Stimulated activated memory B cell treated with anti-CD40 and anti-IgM and Interleukin-4, amounts not matched to agents 10 μg/mL and 1 μg/mL and 100 μg/mL, for 72 hours (primary cell): ENCODE measurements at regions not wholly inside any gene's neighbourhood (a gene's known extent, or its start where the extent isn't known, plus 50 kb on each side); places are given as distances from the start of the nearest gene placed in this dataset.
A peak's percentile ranks its signal among the peaks of the same experiment; 100 is the strongest.

ENCODE experiments used
- ATAC-seq: fragments of 150-1000 bp; cut with Tn5 transposase; 2 replicates; pipeline ENCODE4 v1.10.0; 2021
- H3K27ac Mint-ChIP-seq: one replicate; pipeline ENCODE4 v1.8.0; 2022; ENCODE audit warnings: mild to moderate bottlenecking, mixed read lengths
- H3K27me3 Mint-ChIP-seq: one replicate; pipeline ENCODE4 v1.8.0; 2022; ENCODE audit warnings: mixed read lengths
- H3K36me3 Mint-ChIP-seq: one replicate; pipeline ENCODE4 v1.8.0; 2022; ENCODE audit warnings: mixed read lengths
- H3K4me1 Mint-ChIP-seq: one replicate; pipeline ENCODE4 v1.8.0; 2022; ENCODE audit warnings: mixed read lengths
- H3K4me3 Mint-ChIP-seq: one replicate; pipeline ENCODE4 v1.8.0; 2022; ENCODE audit warnings: mild to moderate bottlenecking, moderate library complexity, mixed read lengths
- H3K9me3 Mint-ChIP-seq: one replicate; pipeline ENCODE4 v1.8.0; 2022; ENCODE audit warnings: mixed read lengths

- H3K9me3 Mint-ChIP-seq, result no peaks in the 10 kb centered on the region
- H3K27me3 Mint-ChIP-seq, result peaks cover 11% of the 10 kb centered on the region
- no peak overlapping the region for H3K4me3 Mint-ChIP-seq
- H3K36me3 Mint-ChIP-seq, result no peaks in the 10 kb centered on the region
- no peak overlapping the region for H3K27ac Mint-ChIP-seq
- no peaks in the 10 kb centered on the region for H3K4me1 Mint-ChIP-seq
- no peak for ATAC-seq
Measured at GRCh38 chr3:137061186-137061585, 103.4 kb downstream of the IL20RB start.

GRCh38 chr3:137062250-137062649 is 104.5 kb downstream of the IL20RB start:
- Mint-ChIP-seq H3K27ac (no peak overlapping the region), H3K4me3 (no peak overlapping the region)

GRCh38 chr3:137065381-137065780 is 107.6 kb downstream of the IL20RB start:
- Mint-ChIP-seq H3K27ac (no peak overlapping the region), H3K9me3 (no peaks in the 10 kb centered on the region), H3K36me3 (no peaks in the 10 kb centered on the region), H3K4me3 (no peak overlapping the region), H3K27me3 (peaks cover 9% of the 10 kb centered on the region), H3K4me1 (no peaks in the 10 kb centered on the region)
- ATAC-seq, result no peak

More at GRCh38 chr3:137062250-137062649, 104.5 kb downstream of the IL20RB start:
- H3K4me1 Mint-ChIP-seq, result no peaks in the 10 kb centered on the region
- peaks cover 9% of the 10 kb centered on the region for H3K27me3 Mint-ChIP-seq
- ATAC-seq, result peak; percentile 49
- H3K9me3 Mint-ChIP-seq, result no peaks in the 10 kb centered on the region
- H3K36me3 Mint-ChIP-seq, result no peaks in the 10 kb centered on the region

- Mint-ChIP-seq H3K4me1 (no peaks in the 10 kb centered on the region), H3K27ac (no peak overlapping the region), H3K9me3 (no peaks in the 10 kb centered on the region), H3K4me3 (no peak overlapping the region), H3K27me3 (peaks cover 9% of the 10 kb centered on the region), H3K36me3 (no peaks in the 10 kb centered on the region)
- ATAC-seq, result peak; percentile 38
Measured at GRCh38 chr3:137066092-137066491, 108.3 kb downstream of the IL20RB start.

- ATAC-seq, result no peak
- H3K27ac Mint-ChIP-seq, result no peak overlapping the region
- H3K27me3 Mint-ChIP-seq, result peaks cover 23% of the 10 kb centered on the region
- H3K4me1 Mint-ChIP-seq, result no peaks in the 10 kb centered on the region
- no peaks in the 10 kb centered on the region for H3K9me3 Mint-ChIP-seq
- no peak overlapping the region for H3K4me3 Mint-ChIP-seq
- no peaks in the 10 kb centered on the region for H3K36me3 Mint-ChIP-seq
Measured at GRCh38 chr3:137071104-137071503, 113.3 kb downstream of the IL20RB start.

- no peaks in the 10 kb centered on the region for H3K4me1 Mint-ChIP-seq
- peaks cover 40% of the 10 kb centered on the region for H3K27me3 Mint-ChIP-seq
- H3K9me3 Mint-ChIP-seq, result no peaks in the 10 kb centered on the region
- H3K36me3 Mint-ChIP-seq, result no peaks in the 10 kb centered on the region
- no peak overlapping the region for H3K27ac Mint-ChIP-seq
- ATAC-seq, result no peak
- no peak overlapping the region for H3K4me3 Mint-ChIP-seq
Measured at GRCh38 chr3:137075020-137075419, 117.2 kb downstream of the IL20RB start.

- peaks cover 46% of the 10 kb centered on the region for H3K27me3 Mint-ChIP-seq
- no peak for ATAC-seq
- no peaks in the 10 kb centered on the region for H3K36me3 Mint-ChIP-seq
- no peak overlapping the region for H3K27ac Mint-ChIP-seq
- H3K4me3 Mint-ChIP-seq, result no peak overlapping the region
- no peaks in the 10 kb centered on the region for H3K4me1 Mint-ChIP-seq
- H3K9me3 Mint-ChIP-seq, result no peaks in the 10 kb centered on the region
Measured at GRCh38 chr3:137078040-137078439, 120.3 kb downstream of the IL20RB start.

GRCh38 chr3:137079571-137079970 is 121.8 kb downstream of the IL20RB start:
- no peak for ATAC-seq
- no peaks in the 10 kb centered on the region for H3K9me3 Mint-ChIP-seq
- peaks cover 40% of the 10 kb centered on the region for H3K27me3 Mint-ChIP-seq
- H3K27ac Mint-ChIP-seq, result no peak overlapping the region
- no peak overlapping the region for H3K4me3 Mint-ChIP-seq
- H3K36me3 Mint-ChIP-seq, result no peaks in the 10 kb centered on the region
- no peaks in the 10 kb centered on the region for H3K4me1 Mint-ChIP-seq

- no peak overlapping the region for H3K4me3 Mint-ChIP-seq
- no peak overlapping the region for H3K27ac Mint-ChIP-seq
- no peaks in the 10 kb centered on the region for H3K9me3 Mint-ChIP-seq
- no peak for ATAC-seq
- H3K27me3 Mint-ChIP-seq, result peaks cover 33% of the 10 kb centered on the region
- H3K36me3 Mint-ChIP-seq, result no peaks in the 10 kb centered on the region
- H3K4me1 Mint-ChIP-seq, result no peaks in the 10 kb centered on the region
Measured at GRCh38 chr3:137081711-137082110, 123.9 kb downstream of the IL20RB start.

GRCh38 chr3:137082763-137083162 is 125.0 kb downstream of the IL20RB start:
- H3K4me3 Mint-ChIP-seq, result no peak overlapping the region
- no peak for ATAC-seq
- H3K27ac Mint-ChIP-seq, result no peak overlapping the region
- H3K4me1 Mint-ChIP-seq, result no peaks in the 10 kb centered on the region
- H3K27me3 Mint-ChIP-seq, result peaks cover 22% of the 10 kb centered on the region
- H3K9me3 Mint-ChIP-seq, result no peaks in the 10 kb centered on the region
- H3K36me3 Mint-ChIP-seq, result no peaks in the 10 kb centered on the region

GRCh38 chr3:137083332-137083731 is 125.5 kb downstream of the IL20RB start:
- Mint-ChIP-seq H3K4me1 (no peaks in the 10 kb centered on the region), H3K9me3 (no peaks in the 10 kb centered on the region), H3K36me3 (no peaks in the 10 kb centered on the region), H3K27me3 (peaks cover 16% of the 10 kb centered on the region), H3K27ac (no peak overlapping the region), H3K4me3 (no peak overlapping the region)
- ATAC-seq, result no peak

- Mint-ChIP-seq H3K36me3 (no peaks in the 10 kb centered on the region), H3K27me3 (peaks cover 14% of the 10 kb centered on the region), H3K4me1 (no peaks in the 10 kb centered on the region), H3K27ac (no peak overlapping the region), H3K9me3 (no peaks in the 10 kb centered on the region), H3K4me3 (no peak overlapping the region)
- ATAC-seq, result no peak
Measured at GRCh38 chr3:137084586-137084985, 126.8 kb downstream of the IL20RB start.

GRCh38 chr3:137097386-137097785 is 139.6 kb downstream of the IL20RB start:
- H3K4me3 Mint-ChIP-seq, result no peak overlapping the region
- H3K9me3 Mint-ChIP-seq, result no peaks in the 10 kb centered on the region
- peaks cover 13% of the 10 kb centered on the region for H3K27me3 Mint-ChIP-seq
- H3K27ac Mint-ChIP-seq, result no peak overlapping the region
- ATAC-seq, result no peak
- H3K36me3 Mint-ChIP-seq, result no peaks in the 10 kb centered on the region
- no peaks in the 10 kb centered on the region for H3K4me1 Mint-ChIP-seq

- no peaks in the 10 kb centered on the region for H3K9me3 Mint-ChIP-seq
Measured at GRCh38 chr3:137097852-137098251, 140.1 kb downstream of the IL20RB start.

GRCh38 chr3:137099364-137100219 is 141.8 kb downstream of the IL20RB start:
- no peaks in the 10 kb centered on the region for H3K4me1 Mint-ChIP-seq
- H3K27me3 Mint-ChIP-seq, result no peaks in the 10 kb centered on the region
- ATAC-seq, result no peak
- H3K9me3 Mint-ChIP-seq, result no peaks in the 10 kb centered on the region
- H3K27ac Mint-ChIP-seq, result no peak overlapping the region
- no peak overlapping the region for H3K4me3 Mint-ChIP-seq
- no peaks in the 10 kb centered on the region for H3K36me3 Mint-ChIP-seq

More at GRCh38 chr3:137097852-137098251, 140.1 kb downstream of the IL20RB start:
- no peak for ATAC-seq
- H3K4me3 Mint-ChIP-seq, result no peak overlapping the region
- no peak overlapping the region for H3K27ac Mint-ChIP-seq
- peaks cover 8% of the 10 kb centered on the region for H3K27me3 Mint-ChIP-seq
- H3K4me1 Mint-ChIP-seq, result no peaks in the 10 kb centered on the region
- H3K36me3 Mint-ChIP-seq, result no peaks in the 10 kb centered on the region

GRCh38 chr3:137100326-137100725 is 142.5 kb downstream of the IL20RB start:
- no peaks in the 10 kb centered on the region for H3K36me3 Mint-ChIP-seq
- H3K27ac Mint-ChIP-seq, result no peak overlapping the region
- H3K27me3 Mint-ChIP-seq, result no peaks in the 10 kb centered on the region
- no peaks in the 10 kb centered on the region for H3K4me1 Mint-ChIP-seq
- no peak for ATAC-seq
- no peaks in the 10 kb centered on the region for H3K9me3 Mint-ChIP-seq
- no peak overlapping the region for H3K4me3 Mint-ChIP-seq
